ENCODE measurements at regions not wholly inside any gene's neighbourhood (a gene's known extent, or its start where the extent isn't known, plus 50 kb on each side); places are given as distances from the start of the nearest gene placed in this dataset.

GRCh38 chr13:107753748-107754147 lies 461.6 kb downstream of the LIG4 start:
- no peaks in the 10 kb centered on the region for H3K36me3 Mint-ChIP-seq (ENCODE audit: low read depth)
- no peak overlapping the region for H3K27ac Mint-ChIP-seq (ENCODE audit: unreplicated experiment)
- DNase-seq (ENCODE audit: low read depth, low spot score) = no peak
- no peak for TF ChIP-seq CTCF (conservative IDR thresholded peaks at IDR 0.05)
- H3K27me3 Mint-ChIP-seq (ENCODE audit: low read depth) = no peaks in the 10 kb centered on the region
- H3K4me1 Mint-ChIP-seq = no peaks in the 10 kb centered on the region
- H3K9me3 Mint-ChIP-seq = no peaks in the 10 kb centered on the region
- H3K4me3 Mint-ChIP-seq = no peak overlapping the region

GRCh38 chr13:107753291-107753690 lies 462.0 kb downstream of the LIG4 start:
- H3K4me1 Mint-ChIP-seq = no peaks in the 10 kb centered on the region
- no peaks in the 10 kb centered on the region for H3K36me3 Mint-ChIP-seq (ENCODE audit: low read depth)
- TF ChIP-seq CTCF (conservative IDR thresholded peaks at IDR 0.05) = no peak
- no peak for DNase-seq (ENCODE audit: low read depth, low spot score)
- H3K27me3 Mint-ChIP-seq (ENCODE audit: low read depth) = no peaks in the 10 kb centered on the region
- no peaks in the 10 kb centered on the region for H3K9me3 Mint-ChIP-seq
- no peak overlapping the region for H3K27ac Mint-ChIP-seq (ENCODE audit: unreplicated experiment)
- H3K4me3 Mint-ChIP-seq = no peak overlapping the region

- Mint-ChIP-seq H3K9me3 (no peaks in the 10 kb centered on the region), H3K4me3 (no peak overlapping the region), H3K27me3 (ENCODE audit: low read depth) (no peaks in the 10 kb centered on the region), H3K36me3 (ENCODE audit: low read depth) (no peaks in the 10 kb centered on the region), H3K27ac (ENCODE audit: unreplicated experiment) (no peak overlapping the region), H3K4me1 (peaks cover 3% of the 10 kb centered on the region)
- no peak for DNase-seq (ENCODE audit: low read depth, low spot score)
- no peak for TF ChIP-seq CTCF (conservative IDR thresholded peaks at IDR 0.05)
Measured at GRCh38 chr13:107743983-107744382, 471.4 kb downstream of the LIG4 start.

- Mint-ChIP-seq H3K36me3 (ENCODE audit: low read depth) (no peaks in the 10 kb centered on the region), H3K9me3 (no peaks in the 10 kb centered on the region), H3K4me1 (peaks cover 3% of the 10 kb centered on the region), H3K4me3 (no peak overlapping the region), H3K27ac (ENCODE audit: unreplicated experiment) (no peak overlapping the region), H3K27me3 (ENCODE audit: low read depth) (no peaks in the 10 kb centered on the region)
- DNase-seq (ENCODE audit: low read depth, low spot score) = no peak
- TF ChIP-seq CTCF (conservative IDR thresholded peaks at IDR 0.05) = no peak
Measured at GRCh38 chr13:107743526-107743925, 471.8 kb downstream of the LIG4 start.

- no peaks in the 10 kb centered on the region for H3K27me3 Mint-ChIP-seq (ENCODE audit: low read depth)
- H3K36me3 Mint-ChIP-seq (ENCODE audit: low read depth) = no peaks in the 10 kb centered on the region
- H3K4me3 Mint-ChIP-seq = no peak overlapping the region
- no peaks in the 10 kb centered on the region for H3K9me3 Mint-ChIP-seq
- no peak for DNase-seq (ENCODE audit: low read depth, low spot score)
- no peak overlapping the region for H3K27ac Mint-ChIP-seq (ENCODE audit: unreplicated experiment)
- peaks cover 3% of the 10 kb centered on the region for H3K4me1 Mint-ChIP-seq
- no peak for TF ChIP-seq CTCF (conservative IDR thresholded peaks at IDR 0.05)
Measured at GRCh38 chr13:107743100-107743499, 472.2 kb downstream of the LIG4 start.

GRCh38 chr13:107742544-107742943 lies 472.8 kb downstream of the LIG4 start:
- TF ChIP-seq CTCF (conservative IDR thresholded peaks at IDR 0.05) = no peak
- no peak overlapping the region for H3K4me3 Mint-ChIP-seq
- no peak for DNase-seq (ENCODE audit: low read depth, low spot score)
- H3K36me3 Mint-ChIP-seq (ENCODE audit: low read depth) = no peaks in the 10 kb centered on the region
- no peaks in the 10 kb centered on the region for H3K27me3 Mint-ChIP-seq (ENCODE audit: low read depth)
- H3K4me1 Mint-ChIP-seq = peaks cover 3% of the 10 kb centered on the region
- H3K27ac Mint-ChIP-seq (ENCODE audit: unreplicated experiment) = no peak overlapping the region
- no peaks in the 10 kb centered on the region for H3K9me3 Mint-ChIP-seq

All from neural crest cell (in vitro differentiated cells).